ENCODE measurements at regions not wholly inside any gene's neighbourhood (a gene's known extent, or its start where the extent isn't known, plus 50 kb on each side); places are given as distances from the start of the nearest gene placed in this dataset.
"Not testable (repeated sequence)": the region's sequence is repeated elsewhere in the genome, so short reads cannot be mapped to it uniquely, and the experiment has no call there.

- in situ Hi-C loops (cut with MboI; ENCODE audit: low sequenced_read_pairs, unreplicated experiment): no loop called here
- DNase-seq (ENCODE audit: low spot score): no peak
- TF ChIP-seq CTCF (IDR thresholded peaks at IDR 0.05; ENCODE audit: borderline replicate concordance, control extremely low read depth, extremely low read depth, insufficient read depth, missing control alignments): no peak
Observed at GRCh38 chr3:150323770-150324169, 84.3 kb upstream of the TSC22D2 start.

- DNase-seq (ENCODE audit: low spot score); in situ Hi-C loops (cut with MboI; ENCODE audit: low sequenced_read_pairs, unreplicated experiment): not testable (repeated sequence)
Observed at GRCh38 chr3:150323091-150323490, 85.0 kb upstream of the TSC22D2 start.

GRCh38 chr3:150320971-150321370 lies 87.1 kb upstream of the TSC22D2 start:
- DNase-seq (ENCODE audit: low spot score); in situ Hi-C loops (cut with MboI; ENCODE audit: low sequenced_read_pairs, unreplicated experiment): not testable (repeated sequence)

GRCh38 chr3:150319900-150320299 lies 88.2 kb upstream of the TSC22D2 start:
- DNase-seq (ENCODE audit: low spot score): no peak
- TF ChIP-seq CTCF (IDR thresholded peaks at IDR 0.05; ENCODE audit: borderline replicate concordance, control extremely low read depth, extremely low read depth, insufficient read depth, missing control alignments): no peak
- in situ Hi-C loops (cut with MboI; ENCODE audit: low sequenced_read_pairs, unreplicated experiment): no loop called here

GRCh38 chr3:150317469-150317868 lies 90.6 kb upstream of the TSC22D2 start:
- no peak for TF ChIP-seq CTCF (IDR thresholded peaks at IDR 0.05; ENCODE audit: borderline replicate concordance, control extremely low read depth, extremely low read depth, insufficient read depth, missing control alignments)
- in situ Hi-C loops (cut with MboI; ENCODE audit: low sequenced_read_pairs, unreplicated experiment): no loop called here
- DNase-seq (ENCODE audit: low spot score): no peak

- TF ChIP-seq CTCF (IDR thresholded peaks at IDR 0.05; ENCODE audit: borderline replicate concordance, control extremely low read depth, extremely low read depth, insufficient read depth, missing control alignments): no peak
- in situ Hi-C loops (cut with MboI; ENCODE audit: low sequenced_read_pairs, unreplicated experiment): no loop called here
- no peak for DNase-seq (ENCODE audit: low spot score)
Observed at GRCh38 chr3:150315721-150316120, 92.4 kb upstream of the TSC22D2 start.

GRCh38 chr3:150314248-150315004 lies 93.7 kb upstream of the TSC22D2 start:
- no peak for TF ChIP-seq CTCF (IDR thresholded peaks at IDR 0.05; ENCODE audit: borderline replicate concordance, control extremely low read depth, extremely low read depth, insufficient read depth, missing control alignments)
- no peak for DNase-seq (ENCODE audit: low spot score)

More at GRCh38 chr3:150314248-150315004, 93.7 kb upstream of the TSC22D2 start:
- in situ Hi-C loops (cut with MboI; ENCODE audit: low sequenced_read_pairs, unreplicated experiment): no loop called here

Measured in GM13976 (cell line).